Endothelial cell of umbilical vein (primary cell): ENCODE measurements at regions not wholly inside any gene's neighbourhood (a gene's known extent, or its start where the extent isn't known, plus 50 kb on each side); places are given as distances from the start of the nearest gene placed in this dataset.

Experiments
- BruUV-seq: library from RNA; stranded (reverse); fragments of 400-500 nt; replicated peaks from 2 replicates; lab custom pipeline; 2021; lab: Mats Ljungman, UMichigan
- CTCF ChIA-PET: fragments of 300-600, 350-600 bp; sonication (Branson Sonifier 250); formaldehyde crosslinking; loops from one replicate; lab custom pipeline; 2021; ENCODE audit warnings: antibody characterized with exemption, inconsistent platforms; lab: Charles Lee
- POLR2A ChIA-PET: fragments of 300-600, 350-600 bp; sonication (Branson Sonifier 250); formaldehyde crosslinking; loops from one replicate; lab custom pipeline; 2021; ENCODE audit warnings: antibody characterized with exemption, inconsistent platforms; lab: Charles Lee
- DNase-seq: peaks from one replicate; pipeline ENCODE4 v3.0.0-alpha.2; 2011; ENCODE audit warnings: low read depth, low spot score
- FAIRE-seq: peaks from 2 replicates; lab custom pipeline; 2011; peaks lifted over from hg19 to GRCh38; lab: Jason Lieb, UNC
- H2AFZ ChIP-seq: 2 replicates; pipeline ENCODE4 v1.6.0; 2012; ENCODE audit warnings: low read depth, low read length, control low read depth, inconsistent platforms
- H3K27ac ChIP-seq: 2 replicates; pipeline ENCODE4 v1.5.1; 2011; ENCODE audit warnings: low read depth, mild to moderate bottlenecking, control low read depth, low read length, moderate library complexity; ENCODE audit not compliant: insufficient read depth
- H3K27me3 ChIP-seq, 2 experiments: 2 replicates each; pipeline versions ENCODE4 v1.6.0 to v1.6.1; 2011; ENCODE audit warnings: low read length in 2 of 2, mixed read lengths in 1 of 2; ENCODE audit not compliant: control insufficient read depth in 2 of 2, insufficient read depth in 2 of 2
- H3K36me3 ChIP-seq, 2 experiments: 2 replicates in 1 of 2; 3 replicates in 1 of 2; pipeline ENCODE4 v1.5.1; 2011; ENCODE audit warnings: low read length in 2 of 2, mild to moderate bottlenecking in 1 of 2, moderate library complexity in 1 of 2; ENCODE audit not compliant: control insufficient read depth in 2 of 2, insufficient read depth in 2 of 2; ENCODE audit errors: extremely low read depth in 1 of 2
- H3K4me1 ChIP-seq: 3 replicates; pipeline ENCODE4 v1.5.1; 2011; ENCODE audit warnings: mild to moderate bottlenecking, low read length; ENCODE audit not compliant: control insufficient read depth, insufficient read depth; ENCODE audit errors: extremely low read depth
- H3K4me2 ChIP-seq: 2 replicates; pipeline ENCODE4 v1.6.1; 2011; ENCODE audit warnings: low read length, control low read depth, mixed read lengths; ENCODE audit not compliant: insufficient read depth
- H3K4me3 ChIP-seq, 3 experiments: fragments of 200-600 bp in 1 of 3; sonication (generic), shearing (Covaris generic) in 1 of 3; replicated peaks in 1 of 3; 2 replicates each; pipeline ENCODE4 v1.5.1; 2011 to 2016; ENCODE audit warnings: control low read depth in 3 of 3, low read length in 3 of 3, mild to moderate bottlenecking in 2 of 3, inconsistent platforms in 1 of 3, low read depth in 1 of 3, moderate library complexity in 1 of 3; ENCODE audit not compliant: insufficient read depth in 1 of 3
- H3K79me2 ChIP-seq: 2 replicates; pipeline ENCODE4 v1.6.0; 2012; ENCODE audit warnings: low read length, inconsistent platforms; ENCODE audit not compliant: control insufficient read depth, insufficient read depth
- H3K9ac ChIP-seq: replicated peaks from 2 replicates; pipeline ENCODE3; 2011; ENCODE audit warnings: low read length, control low read depth; ENCODE audit not compliant: insufficient read depth; ENCODE audit errors: extremely low read depth
- H3K9me1 ChIP-seq: replicated peaks from 3 replicates; pipeline ENCODE4 v1.6.0; 2011; ENCODE audit warnings: mild to moderate bottlenecking, low read length; ENCODE audit not compliant: control insufficient read depth, insufficient read depth; ENCODE audit errors: extremely low read depth
- H3K9me3 ChIP-seq: replicated peaks from 2 replicates; pipeline ENCODE4 v1.5.1; 2012; ENCODE audit warnings: low read length, inconsistent platforms; ENCODE audit not compliant: control insufficient read depth, insufficient read depth
- H4K20me1 ChIP-seq: replicated peaks from 2 replicates; pipeline ENCODE3; 2011; ENCODE audit warnings: mild to moderate bottlenecking, low read length; ENCODE audit not compliant: control insufficient read depth, insufficient read depth; ENCODE audit errors: extremely low read depth
- CTCF ChIP-seq, 2 donors: IDR thresholded peaks; 1 replicate in 1 of 2; 2 replicates in 1 of 2; pipeline ENCODE4 v1.5.1; 2011; ENCODE audit warnings: low read length in 2 of 2, mild to moderate bottlenecking in 2 of 2, moderate library complexity in 2 of 2, control low read depth in 1 of 2, inconsistent platforms in 1 of 2, low read depth in 1 of 2; ENCODE audit not compliant: insufficient read depth in 1 of 2; ENCODE audit errors: extremely low read depth in 1 of 2
- EZH2 ChIP-seq: IDR thresholded peaks from 2 replicates; pipeline ENCODE4 v1.6.1; 2012; ENCODE audit warnings: borderline replicate concordance, low read depth, mild to moderate bottlenecking, moderate library complexity, low read length, inconsistent platforms; ENCODE audit not compliant: severe bottlenecking
- FOS ChIP-seq: IDR thresholded peaks from 2 replicates; pipeline ENCODE4 v1.6.1; 2011; ENCODE audit warnings: mild to moderate bottlenecking, low read length, moderate library complexity, borderline replicate concordance; ENCODE audit not compliant: insufficient read depth
- GATA2 ChIP-seq: IDR thresholded peaks from 2 replicates; pipeline ENCODE4 v1.7.0; 2011; ENCODE audit warnings: low read depth, mild to moderate bottlenecking, moderate library complexity, mixed read lengths, low read length; ENCODE audit not compliant: insufficient read length, insufficient read depth
- JUN ChIP-seq: IDR thresholded peaks from 2 replicates; pipeline ENCODE4 v1.6.1; 2011; ENCODE audit warnings: borderline replicate concordance, low read depth; ENCODE audit not compliant: insufficient read length, insufficient read depth
- MAX ChIP-seq: IDR thresholded peaks from 2 replicates; pipeline ENCODE4 v1.6.1; 2011; ENCODE audit not compliant: insufficient read depth, insufficient read length
- MYC ChIP-seq: IDR thresholded peaks from one replicate; pipeline ENCODE4 v1.6.1; 2011; ENCODE audit warnings: mild to moderate bottlenecking, low read depth, low read length
- POLR2A ChIP-seq: IDR thresholded peaks from 2 replicates; pipeline ENCODE4 v1.6.1; 2012; ENCODE audit warnings: low read depth, mild to moderate bottlenecking, control low read depth, low read length
- POLR2AphosphoS5 ChIP-seq: IDR thresholded peaks from 2 replicates; pipeline ENCODE4 v1.6.1; 2012; ENCODE audit warnings: low read depth, mild to moderate bottlenecking, control low read depth, low read length, moderate library complexity; ENCODE audit not compliant: insufficient read depth
- dilution Hi-C: fragments of 300-500 bp; cut with MboI; formaldehyde crosslinking; loops from one replicate; pipeline ENCODE4 v1.15.0; 2019; ENCODE audit warnings: low sequenced_read_pairs; ENCODE audit not compliant: extremely low pct_ligation_motif_present
- intact Hi-C: fragments of 100-400 bp; cut with micrococcal nuclease; formaldehyde crosslinking; loops from one replicate; pipeline ENCODE4 v1.10.0; 2022

- H2AFZ ChIP-seq, result no peak overlapping the region
- DNase-seq (no peak), FAIRE-seq (no peak)
- no peak for TF ChIP-seq POLR2A
- TF ChIP-seq EZH2, result no peak
- TF ChIP-seq JUN, result no peak
- no TSS peak for BruUV-seq
- H3K9me1 ChIP-seq, result no peaks in the 10 kb centered on the region
- POLR2A ChIA-PET, result no interaction called here
- no peaks in the 10 kb centered on the region for H3K9me3 ChIP-seq
- intact Hi-C loops, result no loop called here
- H3K27me3 ChIP-seq, result no peaks in the 10 kb centered on the region
- H3K9ac ChIP-seq, result no peak overlapping the region
- H3K4me2 ChIP-seq, result no peak overlapping the region
- H3K36me3 ChIP-seq, result no peaks in the 10 kb centered on the region
- H3K4me1 ChIP-seq, result no peaks in the 10 kb centered on the region
- dilution Hi-C loops, result no loop called here
- H4K20me1 ChIP-seq, result no peaks in the 10 kb centered on the region
- H3K4me3 ChIP-seq, result no peak overlapping the region
- no peaks in the 10 kb centered on the region for H3K79me2 ChIP-seq
- H3K27ac ChIP-seq, result no peak overlapping the region
- CTCF ChIA-PET, result no interaction called here
Observed at GRCh38 chr6:55992546-55992945, 117.2 kb upstream of the BMP5 start.

GRCh38 chr6:55985309-55985708 is 109.9 kb upstream of the BMP5 start:
- POLR2A ChIA-PET, result no interaction called here
- Histone ChIP-seq H3K27ac (no peak overlapping the region), H4K20me1 (no peaks in the 10 kb centered on the region), H3K4me3 (no peak overlapping the region), H3K9ac (no peak overlapping the region), H3K9me3 (no peaks in the 10 kb centered on the region), H2AFZ (no peak overlapping the region), H3K4me2 (no peak overlapping the region), H3K79me2 (no peaks in the 10 kb centered on the region), H3K36me3 (no peaks in the 10 kb centered on the region), H3K9me1 (no peaks in the 10 kb centered on the region), H3K4me1 (no peaks in the 10 kb centered on the region), H3K27me3 (no peaks in the 10 kb centered on the region)
- dilution Hi-C loops (no loop called here), intact Hi-C loops (loop anchor here (10.0 kb wide), 1 partner anchor 609 kb away; no protein-coding TSS in a partner anchor)
- CTCF ChIA-PET, result interaction anchor here (1.0 kb wide), 1 partner anchor 307 kb away, joined by 3 read pairs; no protein-coding TSS in a partner anchor
- no peak for FAIRE-seq
- no peak for DNase-seq
- TF ChIP-seq MYC (no peak), GATA2 (no peak), EZH2 (no peak), FOS (no peak), MAX (no peak), JUN (no peak), POLR2AphosphoS5 (no peak), POLR2A (no peak), CTCF (IDR thresholded peaks at IDR 0.05; ENCODE audit: extremely low read depth in 1 of 2, insufficient read depth in 1 of 2, low read depth in 1 of 2, low read length in 2 of 2) (no peak)
- no TSS peak for BruUV-seq
